IMR-90 (cell line): ENCODE measurements at regions not wholly inside any gene's neighbourhood (a gene's known extent, or its start where the extent isn't known, plus 50 kb on each side); places are given as distances from the start of the nearest gene placed in this dataset.

Source experiments
- ATAC-seq: fragments of 200-7000 bp; cut with Tn5 transposase; 2 replicates; pipeline ENCODE4 v1.9.1; 2020; ENCODE audit warnings: low read depth, mild to moderate bottlenecking, moderate library complexity
- BruUV-seq: library from RNA; stranded (reverse); fragments of 400-500 nt; replicated peaks from 2 replicates; lab custom pipeline; 2021; lab: Mats Ljungman, UMichigan
- CTCF ChIA-PET: fragments of 300-600 bp; formaldehyde crosslinking; extraction: SDS; loops from one replicate; lab custom pipeline; 2021; ENCODE audit warnings: antibody characterized with exemption; lab: Yijun Ruan, JAX
- POLR2A ChIA-PET: fragments of 300-600 bp; sonication (Branson Sonifier 250); formaldehyde crosslinking; loops from one replicate; lab custom pipeline; 2022; ENCODE audit warnings: antibody characterized with exemption; ENCODE audit not compliant: unreplicated experiment; lab: Charles Lee
- DNase-seq: peaks from one replicate; pipeline ENCODE4 v3.0.0; 2013
- H2AFZ ChIP-seq: replicated peaks from 2 replicates; pipeline ENCODE3; 2013; ENCODE audit warnings: low read length, mild to moderate bottlenecking; ENCODE audit not compliant: poor library complexity
- H2AK5ac ChIP-seq: 2 replicates; pipeline ENCODE4 v1.6.1; 2013; ENCODE audit warnings: low read depth, low read length, inconsistent platforms
- H2AK9ac ChIP-seq: replicated peaks from 2 replicates; pipeline ENCODE3; 2013; ENCODE audit warnings: mild to moderate bottlenecking, low read depth, low read length, moderate library complexity; ENCODE audit not compliant: poor library complexity
- H2BK120ac ChIP-seq: 2 replicates; pipeline ENCODE4 v1.6.1; 2013; ENCODE audit warnings: low read depth, low read length, inconsistent platforms
- H2BK15ac ChIP-seq: 3 replicates; pipeline ENCODE4 v1.6.1; 2013; ENCODE audit warnings: low read depth, low read length, inconsistent platforms
- H2BK20ac ChIP-seq: 2 replicates; pipeline ENCODE4 v1.6.1; 2013; ENCODE audit warnings: low read depth, mild to moderate bottlenecking, inconsistent platforms, low read length, moderate library complexity
- H2BK5ac ChIP-seq: 2 replicates; pipeline ENCODE4 v1.6.1; 2013; ENCODE audit warnings: mild to moderate bottlenecking, low read depth, low read length, inconsistent platforms; ENCODE audit not compliant: poor library complexity, severe bottlenecking
- H3K14ac ChIP-seq: replicated peaks from 2 replicates; pipeline ENCODE4 v1.6.1; 2013; ENCODE audit warnings: low read depth, low read length, inconsistent platforms
- H3K18ac ChIP-seq: 2 replicates; pipeline ENCODE4 v1.6.1; 2013; ENCODE audit warnings: low read depth, low read length, control low read depth
- H3K23ac ChIP-seq: 2 replicates; pipeline ENCODE4 v1.6.1; 2013; ENCODE audit warnings: low read depth, low read length, inconsistent platforms
- H3K27ac ChIP-seq: 2 replicates; pipeline ENCODE4 v1.5.1; 2013; ENCODE audit warnings: mild to moderate bottlenecking, control low read depth, low read length; ENCODE audit not compliant: insufficient read depth
- H3K27me3 ChIP-seq: 2 replicates; pipeline ENCODE4 v1.6.1; 2013; ENCODE audit warnings: low read length; ENCODE audit not compliant: control insufficient read depth, insufficient read depth
- H3K36me3 ChIP-seq: 2 replicates; pipeline ENCODE4 v1.6.1; 2013; ENCODE audit warnings: low read length, mixed read lengths; ENCODE audit not compliant: control insufficient read depth, insufficient read depth
- H3K4ac ChIP-seq: 2 replicates; pipeline ENCODE4 v1.6.1; 2013; ENCODE audit warnings: low read depth, low read length, inconsistent platforms
- H3K4me1 ChIP-seq: 2 replicates; pipeline ENCODE4 v1.6.1; 2013; ENCODE audit warnings: low read length, mixed read lengths; ENCODE audit not compliant: control insufficient read depth, insufficient read depth
- H3K4me2 ChIP-seq: 2 replicates; pipeline ENCODE4 v1.6.1; 2013; ENCODE audit warnings: low read depth, mild to moderate bottlenecking, control low read depth, low read length, moderate library complexity
- H3K4me3 ChIP-seq: 2 replicates; pipeline ENCODE4 v1.5.1; 2013; ENCODE audit warnings: low read depth, mild to moderate bottlenecking, control low read depth, low read length, moderate library complexity; ENCODE audit not compliant: insufficient read depth
- H3K56ac ChIP-seq: 2 replicates; pipeline ENCODE4 v1.6.1; 2013; ENCODE audit warnings: low read length, inconsistent platforms; ENCODE audit not compliant: insufficient read depth; ENCODE audit errors: extremely low read depth
- H3K79me1 ChIP-seq, 2 experiments: 2 replicates each; pipeline ENCODE4 v1.6.1; 2013; ENCODE audit warnings: low read length in 2 of 2, inconsistent platforms in 1 of 2, low read depth in 1 of 2
- H3K9ac ChIP-seq: 2 replicates; pipeline ENCODE4 v1.6.1; 2013; ENCODE audit warnings: low read depth, low read length, control low read depth
- H3K9me1 ChIP-seq: 2 replicates; pipeline ENCODE4 v1.6.1; 2013; ENCODE audit warnings: low read length, inconsistent platforms; ENCODE audit not compliant: insufficient read depth
- H3K9me3 ChIP-seq: 2 replicates; pipeline ENCODE4 v1.6.1; 2013; ENCODE audit warnings: low read length; ENCODE audit not compliant: control insufficient read depth, insufficient read depth
- H4K20me1 ChIP-seq: 2 replicates; pipeline ENCODE4 v1.6.1; 2013; ENCODE audit warnings: low read length, inconsistent platforms; ENCODE audit not compliant: insufficient read depth
- H4K5ac ChIP-seq: 2 replicates; pipeline ENCODE4 v1.6.1; 2013; ENCODE audit warnings: mild to moderate bottlenecking, low read depth, low read length, control low read depth
- H4K8ac ChIP-seq, 2 experiments: 2 replicates each; pipeline ENCODE4 v1.6.1; 2013; ENCODE audit warnings: low read depth in 2 of 2, low read length in 2 of 2, control low read depth in 1 of 2, inconsistent platforms in 1 of 2
- H4K91ac ChIP-seq: 2 replicates; pipeline ENCODE4 v1.6.1; 2013; ENCODE audit warnings: low read depth, low read length, inconsistent platforms; ENCODE audit not compliant: insufficient read depth
- CEBPB ChIP-seq: IDR thresholded peaks from 2 replicates; pipeline ENCODE4 v1.6.1; 2012; ENCODE audit warnings: low read depth, low read length, improper control_type of control experiment
- CHD1 ChIP-seq: IDR thresholded peaks from 2 replicates; pipeline ENCODE4 v1.6.1; 2012; ENCODE audit warnings: low read depth, low read length, improper control_type of control experiment
- FOS ChIP-seq: fragments of 150-350 bp; IDR thresholded peaks from 2 replicates; pipeline ENCODE4 v1.6.1; 2016; ENCODE audit warnings: low read depth, low read length
- RAD21 ChIP-seq: IDR thresholded peaks from 2 replicates; pipeline ENCODE4 v1.6.1; 2012; ENCODE audit warnings: low read length, improper control_type of control experiment
- SMC3 ChIP-seq: fragments of 150-350 bp; IDR thresholded peaks from 2 replicates; pipeline ENCODE4 v1.6.1; 2016; ENCODE audit warnings: low read depth, mild to moderate bottlenecking, antibody characterized with exemption, low read length, moderate library complexity
- WGBS, 2 experiments: methylation state at CpG; one replicate each; pipeline versions ENCODE4 v1.1.5 to v1.1.7; 2013; ENCODE audit warnings: missing lambda C conversion rate in 2 of 2; ENCODE audit not compliant: insufficient read length in 1 of 2; ENCODE audit errors: extremely low coverage in 2 of 2; 5-methylcytosine and 5-hydroxymethylcytosine counted together
- dilution Hi-C: fragments of 300-500 bp; cut with HindIII; formaldehyde crosslinking; loops from one replicate; pipeline ENCODE4 v1.14.3; 2018; ENCODE audit warnings: low sequenced_read_pairs; ENCODE audit not compliant: unreplicated experiment
- in situ Hi-C: fragments of 300-500 bp; cut with MboI; formaldehyde crosslinking; loops from 3 replicates; pipeline ENCODE4 v1.14.3; 2019; ENCODE audit warnings: low sequenced_read_pairs, inconsistent platforms, mixed read lengths
- intact Hi-C: fragments of 100-400 bp; cut with micrococcal nuclease; formaldehyde crosslinking; loops from 2 replicates; pipeline ENCODE4 v1.10.0; 2022
- TF ChIP-seq, protein P1 (sequence below): fragments of 150-350 bp; IDR thresholded peaks from 2 replicates; pipeline ENCODE4 v1.6.1; 2017; ENCODE audit warnings: mild to moderate bottlenecking, antibody characterized with exemption, low read length, low read depth

DNA sequence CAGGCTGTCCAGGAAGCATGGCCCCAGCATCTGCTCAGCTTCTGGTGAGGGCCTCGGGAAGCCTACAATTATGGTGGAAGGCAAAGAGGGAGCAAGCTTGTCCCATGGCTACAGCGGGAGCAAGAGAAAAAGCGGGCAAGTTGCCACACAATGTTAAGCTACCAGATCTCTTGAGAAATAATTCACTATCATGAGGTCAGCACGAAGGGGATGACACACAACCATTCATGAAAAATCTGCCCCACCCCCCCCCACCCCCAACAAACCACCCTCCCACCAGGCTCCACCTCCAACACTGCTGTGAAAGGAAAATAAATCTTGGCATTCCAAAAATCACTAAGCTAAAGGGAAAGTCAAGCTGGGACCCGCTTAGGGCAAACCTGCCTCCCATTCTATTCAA is 545.8 kb upstream of the NRP1 start:
- H3K56ac ChIP-seq = no peak overlapping the region
- no peak overlapping the region for H2BK120ac ChIP-seq
- no peak for ATAC-seq
- CTCF ChIA-PET = no interaction called here
- H4K20me1 ChIP-seq = no peaks in the 10 kb centered on the region
- no peak overlapping the region for H3K4ac ChIP-seq
- H3K9ac ChIP-seq = no peak overlapping the region
- H3K4me2 ChIP-seq = no peak overlapping the region
- no peak overlapping the region for H4K5ac ChIP-seq
- no TSS peak for BruUV-seq
- intact Hi-C loops (no loop called here), in situ Hi-C loops (no loop called here), dilution Hi-C loops (no loop called here)
- H3K27ac ChIP-seq = no peak overlapping the region
- no peak overlapping the region for H3K18ac ChIP-seq
- no peak for TF ChIP-seq RAD21
- no peak for TF ChIP-seq SMC3
- TF ChIP-seq CHD1 = no peak
- TF ChIP-seq, protein P1, sequence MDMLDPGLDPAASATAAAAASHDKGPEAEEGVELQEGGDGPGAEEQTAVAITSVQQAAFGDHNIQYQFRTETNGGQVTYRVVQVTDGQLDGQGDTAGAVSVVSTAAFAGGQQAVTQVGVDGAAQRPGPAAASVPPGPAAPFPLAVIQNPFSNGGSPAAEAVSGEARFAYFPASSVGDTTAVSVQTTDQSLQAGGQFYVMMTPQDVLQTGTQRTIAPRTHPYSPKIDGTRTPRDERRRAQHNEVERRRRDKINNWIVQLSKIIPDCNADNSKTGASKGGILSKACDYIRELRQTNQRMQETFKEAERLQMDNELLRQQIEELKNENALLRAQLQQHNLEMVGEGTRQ = no peak
- no peak for TF ChIP-seq FOS
- no peak for TF ChIP-seq CEBPB
- H2AK9ac ChIP-seq = no peak overlapping the region
- no peak overlapping the region for H2BK15ac ChIP-seq
- H4K91ac ChIP-seq = no peak overlapping the region
- H3K27me3 ChIP-seq = peaks cover 7% of the 10 kb centered on the region
- H3K36me3 ChIP-seq = no peaks in the 10 kb centered on the region
- no peak for DNase-seq
- H2AK5ac ChIP-seq = no peak overlapping the region
- H3K23ac ChIP-seq = no peak overlapping the region
- no peaks in the 10 kb centered on the region for H3K79me1 ChIP-seq
- 100% methylated on average over 1 of the region's 5 CpGs; no CpG with 5 or more reads in 1 of the 2 experiments for WGBS, 2 experiments
- no peak overlapping the region for H4K8ac ChIP-seq
- no peak overlapping the region for H2AFZ ChIP-seq
- no peaks in the 10 kb centered on the region for H3K9me3 ChIP-seq
- no peak overlapping the region for H2BK20ac ChIP-seq
- no peak overlapping the region for H3K4me3 ChIP-seq
- no peak overlapping the region for H2BK5ac ChIP-seq
- H3K4me1 ChIP-seq = no peaks in the 10 kb centered on the region; the same call in 1 of the 2 replicates
- no peaks in the 10 kb centered on the region for H3K9me1 ChIP-seq
- no peak overlapping the region for H3K14ac ChIP-seq
- POLR2A ChIA-PET = no interaction called here
